G401 (cell line): ENCODE measurements at regions not wholly inside any gene's neighbourhood (a gene's known extent, or its start where the extent isn't known, plus 50 kb on each side); places are given as distances from the start of the nearest gene placed in this dataset.

Experiments
- DNase-seq: peaks from one replicate; pipeline ENCODE4 v3.0.0-alpha.2; 2015; ENCODE audit warnings: low spot score
- in situ Hi-C: cut with HindIII; loops from 2 replicates; pipeline ENCODE4 v1.10.0; 2016; ENCODE audit warnings: low sequenced_read_pairs, mixed read lengths

DNA sequence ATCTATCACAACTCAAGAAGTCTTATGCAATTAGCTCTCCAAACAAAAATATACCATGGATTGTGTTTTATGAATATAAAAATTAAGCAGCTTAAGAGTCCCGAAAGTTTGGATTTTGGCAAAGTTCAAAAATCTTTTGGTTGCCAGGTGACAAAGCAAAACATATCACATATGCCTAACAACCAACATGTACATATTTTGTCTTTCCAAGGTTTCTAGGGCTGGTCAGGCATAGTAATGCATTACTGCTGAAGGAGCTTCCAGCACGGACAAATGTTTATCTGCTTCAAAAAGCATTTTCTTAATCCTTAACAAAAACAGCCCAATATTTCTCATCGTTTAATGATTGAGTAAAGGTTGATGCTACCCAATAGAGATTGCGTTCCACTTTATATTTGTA is 1327.1 kb upstream of the ZEB2 start:
- in situ Hi-C loops, result no loop called here

DNA sequence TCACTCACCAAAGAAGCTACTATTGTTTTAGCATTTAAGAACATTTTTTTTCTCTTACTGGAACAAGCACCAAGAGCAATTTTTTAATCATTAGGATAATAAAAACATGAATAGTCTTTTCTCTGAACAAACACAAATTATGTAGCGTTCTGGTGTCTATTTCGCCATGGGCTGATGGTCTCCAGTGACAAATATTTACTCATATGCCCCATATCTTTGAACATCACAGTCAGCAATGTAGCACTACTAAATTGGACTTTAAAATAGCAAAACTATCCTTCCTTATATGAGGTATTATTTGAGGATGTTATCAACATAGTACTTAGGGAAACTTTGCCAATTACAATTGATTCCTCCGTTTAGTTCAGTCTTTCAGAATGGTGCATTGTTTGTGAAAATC is 1326.0 kb upstream of the ZEB2 start:
- no peak for DNase-seq
- in situ Hi-C loops, result no loop called here

More for the DNA sequence above, 1327.1 kb upstream of the ZEB2 start:
- DNase-seq, result no peak

DNA sequence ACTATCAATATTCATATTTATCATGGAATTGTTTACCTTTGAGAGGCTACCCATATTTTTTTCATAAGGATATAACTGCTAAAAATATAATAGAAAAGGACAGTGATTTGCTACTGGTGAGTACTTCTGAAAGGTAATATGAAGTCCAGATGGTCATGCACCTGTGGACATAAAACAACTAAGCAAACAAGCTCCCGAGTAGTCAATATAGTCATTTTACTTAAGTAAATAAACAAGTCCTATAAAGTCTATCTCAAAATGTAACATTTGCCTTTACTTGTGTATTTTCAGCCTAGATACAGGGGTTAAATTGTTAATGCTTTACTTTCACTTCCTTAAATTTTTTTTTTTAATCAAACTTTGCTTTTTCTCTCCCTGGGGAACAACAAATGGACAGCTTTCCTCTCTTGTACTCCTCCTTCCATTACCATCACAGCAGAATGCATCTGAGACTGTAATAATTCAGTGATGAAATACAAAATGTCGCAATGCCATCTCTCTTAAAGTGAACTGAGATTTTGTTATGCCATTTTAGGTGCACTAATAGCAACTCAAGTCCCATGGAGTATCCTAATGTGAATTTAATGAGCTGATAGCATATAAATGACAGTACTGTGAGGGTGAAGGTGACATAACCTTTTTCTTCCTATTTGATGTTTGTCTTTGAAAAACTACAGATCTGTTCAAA is 1325.4 kb upstream of the ZEB2 start:
- in situ Hi-C loops, result no loop called here
- no peak for DNase-seq

DNA sequence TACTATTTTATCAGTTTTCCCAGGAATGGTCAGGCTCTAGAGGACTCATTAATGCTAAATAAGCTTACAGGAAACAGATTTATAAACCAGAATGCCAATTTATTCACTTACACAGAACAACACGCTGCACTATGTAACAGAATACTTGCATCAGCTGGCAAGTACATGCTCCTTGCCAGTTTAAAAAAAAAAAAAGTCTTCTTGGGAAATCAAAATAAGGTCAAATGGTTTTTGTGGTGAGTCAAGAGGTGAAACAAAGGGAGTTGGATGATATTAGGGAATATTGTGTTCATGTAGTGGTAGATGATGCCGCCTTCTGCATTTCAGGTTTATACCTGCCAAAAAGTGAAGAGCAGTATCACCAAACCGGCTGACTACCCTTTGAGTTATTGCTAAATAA is 1322.1 kb upstream of the ZEB2 start:
- DNase-seq, result no peak
- in situ Hi-C loops, result no loop called here

DNA sequence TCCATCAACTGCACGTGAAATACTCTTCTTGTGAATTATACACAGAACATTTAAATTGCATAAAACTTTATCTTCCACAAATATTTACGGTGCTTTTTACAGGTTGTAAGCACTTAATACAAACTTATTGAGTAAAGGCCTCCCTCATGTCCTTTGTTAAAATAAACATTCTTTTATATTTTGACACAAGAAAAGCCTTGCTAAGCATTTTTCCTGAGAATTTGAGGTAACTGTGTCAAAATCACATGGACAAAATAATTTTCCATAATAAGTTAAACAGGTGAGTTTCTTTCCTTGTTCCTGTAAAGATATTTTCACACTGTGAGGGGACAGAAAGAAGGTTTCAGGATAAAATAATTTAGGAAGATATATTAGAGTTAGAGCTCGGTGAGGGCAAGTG is 1317.1 kb upstream of the ZEB2 start:
- DNase-seq, result no peak

DNA sequence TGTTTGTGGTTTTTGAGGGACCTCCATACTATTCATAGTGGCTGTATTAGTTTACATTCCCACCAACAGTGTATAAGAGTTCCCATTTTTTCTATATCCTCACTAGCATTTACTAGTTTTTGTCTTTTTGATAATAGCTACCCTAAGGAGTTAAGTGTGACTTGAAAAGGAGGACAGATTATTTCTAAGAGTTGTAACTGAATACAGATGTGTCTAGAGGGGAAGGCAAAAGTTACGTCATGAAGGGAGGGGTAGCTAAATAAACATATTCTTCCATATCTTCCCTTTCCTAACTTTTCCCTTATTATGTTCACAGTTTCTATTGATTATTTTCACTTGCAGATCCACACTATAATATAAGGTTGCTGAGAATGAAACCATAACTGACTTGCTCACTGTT is 1315.7 kb upstream of the ZEB2 start:
- in situ Hi-C loops, result no loop called here
- no peak for DNase-seq

More for the DNA sequence above, 1317.1 kb upstream of the ZEB2 start:
- in situ Hi-C loops, result no loop called here

DNA sequence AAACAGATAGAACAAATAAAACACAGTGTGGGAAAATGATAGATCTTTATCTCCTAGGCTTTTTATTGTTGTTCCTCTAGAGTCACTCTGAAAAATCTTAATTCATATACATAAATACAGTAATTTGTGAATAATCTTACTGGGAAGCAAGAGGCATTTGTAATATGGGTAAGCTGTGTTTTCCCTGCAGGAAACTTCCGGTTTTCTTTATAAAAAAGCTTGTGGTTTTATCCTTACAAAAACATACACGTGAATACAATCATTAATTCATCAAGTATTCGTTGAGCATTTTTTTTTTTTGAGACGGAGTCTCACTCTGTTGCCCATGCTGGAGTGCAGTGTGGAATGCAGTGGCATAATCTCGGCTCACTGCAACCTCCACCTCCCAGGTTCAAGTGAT is 1312.8 kb upstream of the ZEB2 start:
- in situ Hi-C loops, result no loop called here
- no peak for DNase-seq

DNA sequence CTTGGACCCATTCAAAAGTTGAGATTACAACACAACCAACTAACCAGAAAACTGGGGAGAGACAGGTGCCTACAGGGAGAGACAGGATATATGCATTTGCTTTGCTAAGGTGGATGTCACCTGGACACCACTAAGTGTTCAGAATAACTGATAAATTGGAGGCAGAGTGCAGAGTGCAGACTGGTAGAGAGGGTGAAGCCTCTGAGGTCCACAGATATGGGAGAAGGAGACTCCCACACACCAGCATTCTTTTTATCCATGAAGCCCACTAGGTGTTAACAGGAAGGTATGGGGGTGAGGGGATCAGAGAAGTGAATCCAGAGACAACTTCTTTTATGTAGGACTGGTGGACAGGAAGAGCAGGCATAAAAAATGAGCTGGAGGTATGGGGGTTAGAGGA is 1310.0 kb upstream of the ZEB2 start:
- no peak for DNase-seq
- in situ Hi-C loops, result no loop called here

DNA sequence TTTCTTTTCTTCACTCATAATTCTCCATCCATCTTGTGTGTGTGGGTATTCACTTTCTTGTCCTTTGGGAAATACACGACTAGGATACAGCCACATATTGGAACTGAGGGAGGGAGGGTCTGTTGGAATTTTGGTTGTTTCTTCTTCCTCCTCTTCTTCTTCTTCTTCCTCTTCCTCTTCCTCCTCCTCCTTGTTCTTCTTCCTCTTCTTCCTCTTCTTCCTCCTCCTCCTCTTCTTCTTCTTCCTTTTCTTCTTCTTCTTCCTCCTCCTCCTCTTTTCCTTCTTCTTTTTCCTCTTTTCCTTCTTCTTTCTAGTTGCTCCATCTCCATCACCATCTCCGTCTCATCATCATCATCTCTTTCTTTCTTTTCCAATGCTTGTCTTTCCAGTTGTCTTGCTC is 1307.3 kb upstream of the ZEB2 start:
- no peak for DNase-seq
- in situ Hi-C loops, result no loop called here

DNA sequence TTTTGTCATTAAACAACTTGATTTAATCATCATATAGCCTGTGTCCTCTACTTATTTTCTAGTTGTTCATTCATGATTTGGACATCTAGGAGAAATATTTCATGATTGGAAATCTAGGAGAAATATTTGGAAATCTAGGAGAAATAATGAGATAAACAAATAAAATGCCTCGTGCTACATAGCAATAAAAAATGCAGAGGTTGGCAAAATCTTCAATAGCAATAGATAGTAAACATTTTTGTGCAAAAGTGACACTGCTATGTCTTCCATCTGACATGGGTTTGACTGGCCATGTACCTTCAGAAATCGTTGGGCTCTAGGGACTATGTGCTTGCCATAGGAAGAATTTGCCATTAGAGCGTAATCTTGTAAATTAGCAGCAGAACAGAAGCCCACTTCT is 1304.5 kb upstream of the ZEB2 start:
- no peak for DNase-seq
- in situ Hi-C loops, result no loop called here

DNA sequence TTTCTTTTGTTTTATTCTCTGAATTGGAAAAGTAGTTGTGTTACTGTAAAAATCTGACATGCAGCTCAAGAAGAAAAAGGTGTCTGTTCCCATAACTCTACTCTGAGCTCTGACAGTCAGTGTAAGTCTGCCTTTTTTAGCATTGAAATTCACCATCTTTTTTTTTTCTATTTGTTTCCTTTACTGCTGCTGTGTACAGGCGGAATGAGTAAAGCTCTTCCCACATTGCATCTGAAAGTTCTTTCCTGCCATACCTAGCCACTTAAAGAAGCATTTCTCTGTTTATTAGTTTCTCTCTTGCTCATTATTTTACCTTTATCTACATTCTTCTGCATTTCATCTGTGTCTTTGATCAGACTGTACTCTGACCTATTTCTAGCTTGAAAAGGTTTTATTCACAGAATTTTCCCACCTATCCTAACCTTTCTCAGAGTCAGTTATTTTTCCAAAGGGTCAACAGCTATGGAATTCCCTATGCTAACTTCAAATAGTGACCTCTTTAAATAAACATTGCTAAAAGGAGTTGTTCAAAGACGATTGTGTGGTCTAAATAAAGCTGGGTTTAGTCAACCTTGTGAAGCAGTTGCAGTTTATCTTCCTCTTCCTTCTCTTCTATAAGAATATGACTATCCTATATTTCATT is 1303.1 kb upstream of the ZEB2 start:
- no peak for DNase-seq
- in situ Hi-C loops, result no loop called here

DNA sequence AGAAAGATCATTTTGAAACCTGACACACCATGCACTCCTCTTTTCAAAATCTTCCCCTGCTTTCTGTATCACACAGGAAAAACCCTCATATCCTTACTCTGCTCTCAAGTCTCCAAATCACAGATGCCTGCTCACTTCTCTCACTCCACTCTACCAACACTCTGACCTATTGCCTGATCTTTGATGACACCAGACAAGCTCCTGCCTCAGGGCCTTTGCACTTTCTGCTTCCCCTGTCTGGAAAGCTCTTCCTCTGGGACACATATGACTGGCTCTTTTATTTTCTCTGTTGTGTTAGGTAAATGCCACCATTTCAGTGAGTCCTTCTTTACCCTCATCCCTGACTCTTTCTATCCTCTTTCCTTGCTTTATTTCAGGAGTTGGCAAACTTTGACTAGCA is 1300.7 kb upstream of the ZEB2 start:
- in situ Hi-C loops, result no loop called here
- no peak for DNase-seq

DNA sequence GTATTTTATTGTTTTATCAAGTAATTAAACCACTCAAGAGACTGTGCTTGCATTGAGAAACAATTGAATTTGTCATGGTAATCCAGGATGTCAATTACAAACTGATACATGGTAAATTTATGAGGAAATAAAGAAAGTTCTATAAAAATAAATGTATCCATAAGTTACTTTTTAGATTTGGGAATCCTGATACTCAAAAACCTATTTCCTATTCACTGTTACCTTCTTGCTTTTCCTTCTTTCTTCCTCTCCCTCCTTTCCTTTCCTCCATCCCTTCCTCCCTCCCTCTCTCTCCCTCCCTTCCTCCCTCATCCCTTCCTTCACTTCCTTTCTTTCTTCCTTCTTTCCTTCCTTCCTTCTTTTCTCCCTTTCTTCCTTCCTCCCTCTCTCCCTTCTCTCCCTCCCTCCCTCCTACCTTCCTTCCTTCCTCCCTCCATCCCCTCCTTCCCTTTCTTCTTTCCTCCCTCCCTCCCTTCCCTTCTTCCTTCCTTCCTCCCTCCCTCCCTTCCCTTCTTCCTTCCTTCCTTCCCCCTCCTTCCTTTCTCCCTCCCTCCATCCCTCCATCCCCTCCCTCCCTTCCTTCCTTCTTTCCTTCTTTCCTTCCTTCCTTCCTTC is 1299.1 kb upstream of the ZEB2 start:
- no peak for DNase-seq
- in situ Hi-C loops, result no loop called here

DNA sequence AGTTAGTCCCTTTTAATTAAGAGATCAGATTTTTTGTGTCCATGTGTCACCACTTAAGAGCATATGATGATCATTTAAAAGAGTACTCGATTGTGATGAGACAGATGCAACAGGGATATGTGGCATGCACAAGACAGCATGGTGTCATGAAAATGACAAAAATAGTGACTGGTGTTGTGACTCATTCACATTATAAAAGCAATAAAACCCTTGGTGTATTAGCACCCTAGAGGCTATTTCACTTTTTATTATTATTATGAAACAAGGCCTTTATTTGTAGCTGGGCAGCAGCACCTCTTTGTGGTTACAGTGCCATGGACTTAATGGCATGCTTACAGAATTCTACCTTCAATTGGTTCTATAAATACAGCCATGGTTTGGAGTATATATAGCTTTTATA is 1296.0 kb upstream of the ZEB2 start:
- in situ Hi-C loops, result no loop called here
- DNase-seq, result no peak

DNA sequence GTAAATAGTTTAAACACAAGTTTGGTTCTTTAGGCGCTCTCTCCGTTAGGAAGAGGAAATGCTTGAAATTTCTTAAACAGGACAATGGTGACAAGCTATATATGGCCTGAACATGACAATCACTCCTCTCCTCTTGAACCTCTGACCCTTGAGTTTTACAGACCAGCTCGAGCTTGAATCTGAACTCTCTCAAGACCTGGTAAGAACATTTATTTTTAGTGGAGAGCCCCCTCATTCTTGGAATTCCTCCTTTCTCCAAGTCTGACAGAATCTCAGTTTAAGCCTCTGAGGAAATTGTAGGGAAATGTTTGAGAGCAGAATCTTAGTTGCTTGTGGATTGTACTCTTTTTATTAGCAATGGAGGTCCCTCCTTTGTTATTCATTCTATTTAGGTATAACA is 1293.6 kb upstream of the ZEB2 start:
- in situ Hi-C loops, result no loop called here
- DNase-seq, result no peak

DNA sequence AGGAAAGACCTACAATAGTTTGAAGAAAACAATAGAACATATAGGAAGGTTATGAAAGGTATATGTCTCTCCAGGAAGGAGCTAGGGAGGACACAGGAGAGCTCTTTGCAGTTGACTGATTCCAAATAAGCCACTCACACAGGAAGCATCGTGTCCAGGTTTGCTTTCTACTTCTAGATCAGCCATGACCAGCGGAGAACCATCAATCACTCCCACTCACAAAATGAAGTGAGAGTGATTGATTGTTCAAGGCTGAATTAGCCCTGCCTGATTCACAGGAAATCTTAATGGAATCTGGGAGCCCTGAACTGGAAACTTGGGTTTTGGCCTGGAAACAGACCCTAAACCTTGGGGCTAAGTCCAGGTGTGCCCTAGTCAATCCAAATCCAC is 1292.2 kb upstream of the ZEB2 start:
- in situ Hi-C loops, result no loop called here
- DNase-seq, result no peak

DNA sequence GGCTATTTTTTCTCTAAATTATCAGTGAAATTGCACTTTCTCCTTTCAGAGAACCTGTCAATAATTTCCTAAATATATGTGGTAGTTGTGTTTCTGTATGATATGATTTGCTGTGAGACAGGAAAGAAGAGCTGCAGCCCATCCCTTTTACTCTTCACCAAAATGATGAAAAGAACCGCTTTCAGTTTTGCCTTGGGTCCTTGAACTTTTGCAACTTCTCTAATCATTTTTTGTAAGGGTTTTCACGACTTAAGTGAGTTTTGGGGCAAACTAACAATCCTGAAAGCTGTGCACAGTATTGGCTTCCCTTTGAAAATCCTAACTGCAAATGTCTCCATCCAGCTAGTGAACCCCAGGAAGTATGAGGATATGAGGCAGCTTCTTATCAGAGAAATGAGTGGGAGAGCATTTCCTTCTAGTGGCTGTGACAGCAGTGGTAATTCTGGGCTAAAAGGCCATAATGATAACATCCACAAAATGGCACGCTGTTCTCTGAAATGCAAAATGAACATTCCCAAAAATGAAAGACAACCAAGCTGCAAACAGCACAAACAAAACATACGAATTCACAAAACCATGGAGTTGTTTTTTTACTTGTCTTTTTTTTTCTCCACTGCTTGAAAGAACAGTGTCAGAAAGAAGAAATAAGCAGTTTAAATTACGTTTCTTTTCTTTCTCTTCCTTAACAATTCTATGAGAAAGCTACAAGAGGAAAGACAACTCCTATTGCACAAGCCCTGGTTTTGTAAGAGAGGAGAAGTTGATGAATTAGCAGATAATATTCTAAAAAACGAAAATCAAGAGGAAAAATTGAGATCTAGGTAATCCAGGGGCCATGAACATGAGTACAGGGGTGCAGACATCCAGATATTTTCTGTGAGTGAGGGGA is 1291.6 kb upstream of the ZEB2 start:
- in situ Hi-C loops, result no loop called here
- no peak for DNase-seq

DNA sequence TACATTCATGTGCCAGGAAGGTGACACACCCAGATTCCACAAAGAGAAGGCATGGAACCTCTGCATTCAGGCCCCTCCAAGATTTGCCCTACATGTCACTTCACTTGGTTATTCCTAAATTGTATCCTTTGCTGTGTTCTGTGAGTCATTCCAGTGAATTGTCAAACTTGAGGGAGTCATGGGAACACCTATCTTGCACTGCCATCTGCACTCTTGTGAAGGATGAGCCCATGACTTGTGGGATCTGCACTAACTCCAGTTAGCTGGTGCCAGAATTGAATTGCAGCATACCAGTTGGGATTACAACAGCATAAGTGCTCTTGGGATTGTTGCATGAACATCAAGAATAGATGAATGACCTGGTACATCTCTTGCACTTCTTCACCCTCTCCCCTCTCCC is 1288.0 kb upstream of the ZEB2 start:
- in situ Hi-C loops, result no loop called here
- no peak for DNase-seq

DNA sequence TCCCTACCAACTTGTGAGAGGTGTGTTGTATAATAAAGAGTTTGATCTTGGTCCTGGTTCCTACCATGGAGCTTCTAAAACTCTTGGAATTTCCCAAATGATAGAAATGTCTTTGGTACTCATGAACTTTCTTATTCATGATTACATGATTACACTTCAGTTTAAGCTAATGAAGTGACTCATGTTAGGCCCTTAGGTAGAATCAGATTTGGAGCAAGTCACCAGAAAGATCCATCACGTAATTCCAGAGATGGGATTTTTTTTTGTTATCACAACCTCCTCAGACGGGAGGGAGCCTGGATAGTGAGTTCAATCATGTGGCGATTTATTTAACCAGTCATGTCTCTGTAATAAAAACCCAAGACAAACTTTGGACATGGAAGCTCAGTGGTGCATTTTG is 1287.6 kb upstream of the ZEB2 start:
- in situ Hi-C loops, result no loop called here
- no peak for DNase-seq

DNA sequence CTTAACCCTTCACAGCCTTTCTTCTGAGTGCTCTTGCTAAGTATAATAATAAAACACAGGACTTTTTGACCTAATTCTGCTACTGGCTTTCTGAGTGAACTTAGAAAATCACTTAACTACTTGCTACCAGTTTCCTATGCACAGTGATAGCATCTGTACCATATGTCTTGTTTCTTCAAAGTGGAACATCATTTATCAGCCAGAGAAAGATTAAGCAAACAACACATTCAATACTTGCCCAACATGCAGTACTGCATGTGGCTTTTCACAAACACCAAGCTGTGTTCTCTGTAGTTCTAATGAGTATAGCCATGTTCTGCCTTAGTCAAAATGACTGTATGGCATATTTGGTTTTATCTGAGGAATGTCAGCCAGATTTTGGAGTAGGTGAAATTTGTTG is 1286.6 kb upstream of the ZEB2 start:
- in situ Hi-C loops, result no loop called here
- DNase-seq, result no peak
